Midbrain (tissue), 1 donor: ENCODE measurements at regions not wholly inside any gene's neighbourhood (a gene's known extent, or its start where the extent isn't known, plus 50 kb on each side); places are given as distances from the start of the nearest gene placed in this dataset.
"Not testable (repeated sequence)": the region's sequence is repeated elsewhere in the genome, so short reads cannot be mapped to it uniquely, and the experiment has no call there.

Source experiments
- DNase-seq: peaks from one replicate; lab custom pipeline; 2025; lab: John Stamatoyannopoulos, UW

- DNase-seq = no peak
These were observed 127.2 kb upstream of the ECI2 start for GRCh38 chr6:4262526-4262925.

GRCh38 chr6:4259391-4259790 is 124.0 kb upstream of the ECI2 start:
- DNase-seq = no peak

- no peak for DNase-seq
These were observed 123.4 kb upstream of the ECI2 start for GRCh38 chr6:4258733-4259132.

- no peak for DNase-seq
These were observed 121.6 kb upstream of the ECI2 start for GRCh38 chr6:4256969-4257368.

- peak; percentile 23 for DNase-seq
These were observed 118.3 kb upstream of the ECI2 start for GRCh38 chr6:4253604-4254231.

- not testable (repeated sequence) for DNase-seq
These were observed 117.1 kb upstream of the ECI2 start for GRCh38 chr6:4252445-4252844.

GRCh38 chr6:4250645-4251044 is 115.3 kb upstream of the ECI2 start:
- DNase-seq = no peak

- not testable (repeated sequence) for DNase-seq
These were observed 108.5 kb upstream of the ECI2 start for GRCh38 chr6:4243832-4244231.

GRCh38 chr6:4243237-4243636 is 107.9 kb upstream of the ECI2 start:
- DNase-seq = no peak

- no peak for DNase-seq
These were observed 107.2 kb upstream of the ECI2 start for GRCh38 chr6:4242601-4243000.

- DNase-seq = no peak
These were observed 104.8 kb upstream of the ECI2 start for GRCh38 chr6:4240148-4240547.

GRCh38 chr6:4225161-4225872 is 89.9 kb upstream of the ECI2 start:
- no peak for DNase-seq

GRCh38 chr6:4224067-4224978 is 88.9 kb upstream of the ECI2 start:
- no peak for DNase-seq

- DNase-seq = no peak
These were observed 85.2 kb upstream of the ECI2 start for GRCh38 chr6:4220558-4220957.

GRCh38 chr6:4218619-4219317 is 83.4 kb upstream of the ECI2 start:
- DNase-seq = not testable (repeated sequence)

- no peak for DNase-seq
These were observed 77.2 kb upstream of the ECI2 start for GRCh38 chr6:4212588-4212987.

GRCh38 chr6:4210629-4211419 is 75.4 kb upstream of the ECI2 start:
- peak; percentile 4 for DNase-seq

- DNase-seq = no peak
These were observed 73.8 kb upstream of the ECI2 start for GRCh38 chr6:4209196-4209595.

GRCh38 chr6:4208158-4208557 is 72.8 kb upstream of the ECI2 start:
- no peak for DNase-seq

- not testable (repeated sequence) for DNase-seq
These were observed 68.5 kb upstream of the ECI2 start for GRCh38 chr6:4203642-4204417.
